ENCODE measurements at regions not wholly inside any gene's neighbourhood (a gene's known extent, or its start where the extent isn't known, plus 50 kb on each side); places are given as distances from the start of the nearest gene placed in this dataset.

DNA sequence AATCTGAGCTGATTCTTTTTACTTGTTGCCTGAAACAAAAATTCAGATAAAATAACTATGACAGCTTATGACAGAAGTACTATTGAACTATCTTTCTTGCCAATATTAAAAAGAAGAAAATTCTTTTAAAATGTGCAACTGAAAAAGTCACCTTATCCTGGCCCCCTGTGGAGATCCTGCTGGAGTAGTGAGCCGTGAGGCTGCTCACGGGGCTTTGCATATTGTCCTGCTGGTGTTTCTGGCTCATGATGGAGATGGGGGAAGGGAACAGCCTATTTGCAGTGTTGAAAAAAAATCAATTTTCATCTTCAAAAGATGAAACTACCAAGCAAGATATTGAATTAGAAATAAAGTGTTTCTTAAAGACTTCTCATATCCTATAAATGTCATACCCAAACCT is 216.0 kb downstream of the SAMD5 start:
- intact Hi-C loops (cut with DNase I) = no loop called here

DNA sequence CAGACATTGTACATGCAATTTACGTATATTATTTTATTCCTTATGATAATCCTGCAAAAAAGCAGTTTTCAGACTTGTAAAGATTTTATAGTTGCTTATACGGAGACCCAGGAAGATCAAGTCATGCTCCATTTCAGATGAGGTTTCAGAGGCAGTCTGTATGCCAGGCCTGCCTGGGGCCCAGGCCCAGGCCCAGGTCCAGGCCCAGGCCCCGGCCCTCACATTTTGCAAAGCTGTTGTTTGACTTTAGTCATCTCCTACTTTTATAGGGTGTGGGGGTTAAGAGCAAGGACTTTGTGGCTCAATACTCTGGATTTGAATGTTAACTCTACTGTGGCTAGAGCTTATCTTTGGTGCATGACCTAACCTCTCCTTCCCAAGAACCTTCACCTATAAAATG is 217.9 kb downstream of the SAMD5 start:
- Histone ChIP-seq H3K4me3 (no peak overlapping the region), H3K27me3 (no peaks in the 10 kb centered on the region), H3K36me3 (no peaks in the 10 kb centered on the region), H3K9ac (ENCODE audit: low read depth in 2 of 2, low read length in 2 of 2) (no peak overlapping the region), H3K4me1 (no peaks in the 10 kb centered on the region), H3K27ac (no peak overlapping the region), H3K9me3 (no peaks in the 10 kb centered on the region)
- TF ChIP-seq, protein P1, sequence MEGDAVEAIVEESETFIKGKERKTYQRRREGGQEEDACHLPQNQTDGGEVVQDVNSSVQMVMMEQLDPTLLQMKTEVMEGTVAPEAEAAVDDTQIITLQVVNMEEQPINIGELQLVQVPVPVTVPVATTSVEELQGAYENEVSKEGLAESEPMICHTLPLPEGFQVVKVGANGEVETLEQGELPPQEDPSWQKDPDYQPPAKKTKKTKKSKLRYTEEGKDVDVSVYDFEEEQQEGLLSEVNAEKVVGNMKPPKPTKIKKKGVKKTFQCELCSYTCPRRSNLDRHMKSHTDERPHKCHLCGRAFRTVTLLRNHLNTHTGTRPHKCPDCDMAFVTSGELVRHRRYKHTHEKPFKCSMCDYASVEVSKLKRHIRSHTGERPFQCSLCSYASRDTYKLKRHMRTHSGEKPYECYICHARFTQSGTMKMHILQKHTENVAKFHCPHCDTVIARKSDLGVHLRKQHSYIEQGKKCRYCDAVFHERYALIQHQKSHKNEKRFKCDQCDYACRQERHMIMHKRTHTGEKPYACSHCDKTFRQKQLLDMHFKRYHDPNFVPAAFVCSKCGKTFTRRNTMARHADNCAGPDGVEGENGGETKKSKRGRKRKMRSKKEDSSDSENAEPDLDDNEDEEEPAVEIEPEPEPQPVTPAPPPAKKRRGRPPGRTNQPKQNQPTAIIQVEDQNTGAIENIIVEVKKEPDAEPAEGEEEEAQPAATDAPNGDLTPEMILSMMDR (IDR thresholded peaks at IDR 0.05) = no peak
- intact Hi-C loops (cut with DNase I) = no loop called here
- DNase-seq = no peak

More for the DNA sequence above, 216.0 kb downstream of the SAMD5 start:
- Histone ChIP-seq H3K9me3 (no peaks in the 10 kb centered on the region), H3K36me3 (no peaks in the 10 kb centered on the region), H3K27ac (no peak overlapping the region), H3K4me1 (no peaks in the 10 kb centered on the region), H3K9ac (ENCODE audit: low read depth in 2 of 2, low read length in 2 of 2) (no peak overlapping the region), H3K4me3 (no peak overlapping the region), H3K27me3 (no peaks in the 10 kb centered on the region)
- TF ChIP-seq, protein P1 (IDR thresholded peaks at IDR 0.05) = no peak
- no peak for DNase-seq

DNA sequence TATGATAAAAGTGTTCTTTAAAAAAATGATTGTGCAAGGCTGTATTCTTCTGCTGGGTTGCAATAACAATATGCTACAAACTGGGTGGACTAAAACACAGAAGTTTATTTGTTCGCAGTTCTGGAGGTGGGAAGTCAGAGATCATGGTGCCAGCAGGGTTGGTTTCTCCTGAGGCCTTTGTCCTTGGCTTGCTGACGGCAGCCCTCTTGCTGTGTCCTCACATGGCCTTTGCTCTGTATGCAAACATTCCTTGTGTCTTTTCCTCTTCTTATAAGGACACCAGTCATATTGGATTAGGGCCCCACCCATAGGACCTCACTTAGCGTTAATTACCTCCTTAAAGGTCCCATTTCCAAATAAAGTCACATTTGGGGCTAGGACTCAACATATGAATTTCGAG is 220.4 kb downstream of the SAMD5 start:
- Histone ChIP-seq H3K36me3 (no peaks in the 10 kb centered on the region), H3K9me3 (no peaks in the 10 kb centered on the region), H3K4me3 (no peak overlapping the region), H3K27me3 (no peaks in the 10 kb centered on the region), H3K4me1 (no peaks in the 10 kb centered on the region), H3K27ac (no peak overlapping the region), H3K9ac (ENCODE audit: low read depth in 2 of 2, low read length in 2 of 2) (no peak overlapping the region)
- intact Hi-C loops (cut with DNase I) = no loop called here
- TF ChIP-seq, protein P1 (IDR thresholded peaks at IDR 0.05) = no peak
- no peak for DNase-seq

DNA sequence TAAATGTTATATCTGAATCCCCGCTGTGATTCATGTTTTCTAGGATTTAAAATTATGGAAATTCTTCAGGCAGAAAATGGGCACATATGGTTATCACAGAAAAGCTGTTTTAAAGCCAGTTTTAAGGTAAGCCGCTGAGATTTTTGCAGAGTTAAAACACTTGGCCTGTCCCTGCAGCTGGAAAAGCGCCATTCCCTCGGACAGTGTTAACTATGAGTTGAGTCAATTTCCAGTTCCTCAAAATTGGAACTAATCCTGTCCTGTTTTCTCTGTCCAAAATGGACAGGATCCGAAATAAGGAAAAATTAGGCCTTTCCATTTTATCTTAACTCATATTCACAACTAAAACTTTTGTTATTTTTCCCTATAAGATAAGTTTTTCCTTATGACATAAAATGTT is 225.2 kb downstream of the SAMD5 start:
- Histone ChIP-seq H3K4me1 (no peaks in the 10 kb centered on the region), H3K4me3 (no peak overlapping the region), H3K9ac (ENCODE audit: low read depth in 2 of 2, low read length in 2 of 2) (no peak overlapping the region), H3K9me3 (no peaks in the 10 kb centered on the region), H3K27ac (no peak overlapping the region), H3K36me3 (no peaks in the 10 kb centered on the region), H3K27me3 (no peaks in the 10 kb centered on the region)
- TF ChIP-seq, protein P1 (IDR thresholded peaks at IDR 0.05) = no peak
- no peak for DNase-seq
- intact Hi-C loops (cut with DNase I) = no loop called here

DNA sequence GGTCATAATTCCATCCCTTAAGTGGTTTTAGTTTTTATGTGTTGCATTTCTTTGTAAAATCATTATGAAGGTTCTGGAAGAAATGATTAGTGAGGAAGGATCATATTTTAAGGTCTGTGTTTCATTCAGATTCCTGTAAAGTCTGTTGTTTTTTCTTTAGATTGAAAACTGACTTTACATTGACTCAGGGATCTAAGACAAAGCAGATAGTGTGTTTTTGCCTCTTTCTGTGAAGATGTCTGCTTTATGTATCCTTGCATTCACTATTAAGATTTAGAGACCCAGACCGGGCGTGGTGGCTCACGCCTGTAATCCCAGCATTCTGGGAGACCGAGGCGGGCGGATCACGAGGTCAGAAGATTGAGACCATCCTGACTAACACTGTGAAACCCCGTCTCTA is 225.7 kb downstream of the SAMD5 start:
- TF ChIP-seq, protein P1 (IDR thresholded peaks at IDR 0.05) = no peak
- intact Hi-C loops (cut with DNase I) = no loop called here
- no peak for DNase-seq
- no peaks in the 10 kb centered on the region for H3K36me3 ChIP-seq
- no peak overlapping the region for H3K27ac ChIP-seq
- H3K9me3 ChIP-seq = no peaks in the 10 kb centered on the region
- no peaks in the 10 kb centered on the region for H3K4me1 ChIP-seq
- H3K9ac ChIP-seq (ENCODE audit: low read depth in 2 of 2, low read length in 2 of 2) = no peak overlapping the region
- no peaks in the 10 kb centered on the region for H3K27me3 ChIP-seq
- no peak overlapping the region for H3K4me3 ChIP-seq

- TF ChIP-seq, protein P1 (IDR thresholded peaks at IDR 0.05) = no peak
- intact Hi-C loops (cut with DNase I) = no loop called here
- no peaks in the 10 kb centered on the region for H3K36me3 ChIP-seq
- H3K4me3 ChIP-seq = no peak overlapping the region
- H3K9me3 ChIP-seq = no peaks in the 10 kb centered on the region
- H3K9ac ChIP-seq (ENCODE audit: low read depth in 2 of 2, low read length in 2 of 2) = no peak overlapping the region
- H3K4me1 ChIP-seq = no peaks in the 10 kb centered on the region
- no peak for DNase-seq
- no peaks in the 10 kb centered on the region for H3K27me3 ChIP-seq
- H3K27ac ChIP-seq = no peak overlapping the region
These were observed 227.4 kb downstream of the SAMD5 start for GRCh38 chr6:147735924-147736323.

All from colonic mucosa (tissue), 4 donors.